ENCODE measurements at regions not wholly inside any gene's neighbourhood (a gene's known extent, or its start where the extent isn't known, plus 50 kb on each side); places are given as distances from the start of the nearest gene placed in this dataset.

- H3K27me3 ChIP-seq (replicated peaks; ENCODE audit: control insufficient read depth, insufficient read depth, low read length, poor library complexity, severe bottlenecking), result no peaks in the 10 kb centered on the region
- no peak overlapping the region for H3K27ac ChIP-seq (ENCODE audit: insufficient read depth, low read length, poor library complexity, severe bottlenecking)
- no peak overlapping the region for H3K4me3 ChIP-seq (ENCODE audit: insufficient read depth, low read depth, low read length, poor library complexity, severe bottlenecking)
- DNase-seq, result no peak
- no peaks in the 10 kb centered on the region for H3K36me3 ChIP-seq (ENCODE audit: control insufficient read depth, insufficient read depth, low read length)
- H3K4me1 ChIP-seq (ENCODE audit: control insufficient read depth, insufficient read depth, low read length, poor library complexity, severe bottlenecking), result no peaks in the 10 kb centered on the region
- H3K9me3 ChIP-seq (ENCODE audit: control insufficient read depth, low read length), result no peaks in the 10 kb centered on the region
Observed at GRCh38 chr11:25990406-25990805, 341.5 kb upstream of the ANO3 start.

GRCh38 chr11:25991476-25991875, 340.5 kb upstream of the ANO3 start:
- Histone ChIP-seq H3K36me3 (ENCODE audit: control insufficient read depth, insufficient read depth, low read length) (no peaks in the 10 kb centered on the region), H3K27ac (ENCODE audit: insufficient read depth, low read length, poor library complexity, severe bottlenecking) (no peak overlapping the region), H3K9me3 (ENCODE audit: control insufficient read depth, low read length) (no peaks in the 10 kb centered on the region), H3K27me3 (replicated peaks; ENCODE audit: control insufficient read depth, insufficient read depth, low read length, poor library complexity, severe bottlenecking) (no peaks in the 10 kb centered on the region), H3K4me1 (ENCODE audit: control insufficient read depth, insufficient read depth, low read length, poor library complexity, severe bottlenecking) (no peaks in the 10 kb centered on the region), H3K4me3 (ENCODE audit: insufficient read depth, low read depth, low read length, poor library complexity, severe bottlenecking) (no peak overlapping the region)
- no peak for DNase-seq

GRCh38 chr11:25992294-25992693, 339.6 kb upstream of the ANO3 start:
- Histone ChIP-seq H3K36me3 (ENCODE audit: control insufficient read depth, insufficient read depth, low read length) (no peaks in the 10 kb centered on the region), H3K4me1 (ENCODE audit: control insufficient read depth, insufficient read depth, low read length, poor library complexity, severe bottlenecking) (no peaks in the 10 kb centered on the region)
- DNase-seq, result no peak

GRCh38 chr11:25993016-25993415, 338.9 kb upstream of the ANO3 start:
- no peaks in the 10 kb centered on the region for H3K27me3 ChIP-seq (replicated peaks; ENCODE audit: control insufficient read depth, insufficient read depth, low read length, poor library complexity, severe bottlenecking)
- no peaks in the 10 kb centered on the region for H3K4me1 ChIP-seq (ENCODE audit: control insufficient read depth, insufficient read depth, low read length, poor library complexity, severe bottlenecking)
- H3K4me3 ChIP-seq (ENCODE audit: insufficient read depth, low read depth, low read length, poor library complexity, severe bottlenecking), result no peak overlapping the region
- H3K36me3 ChIP-seq (ENCODE audit: control insufficient read depth, insufficient read depth, low read length), result no peaks in the 10 kb centered on the region
- DNase-seq, result no peak
- H3K9me3 ChIP-seq (ENCODE audit: control insufficient read depth, low read length), result no peaks in the 10 kb centered on the region
- no peak overlapping the region for H3K27ac ChIP-seq (ENCODE audit: insufficient read depth, low read length, poor library complexity, severe bottlenecking)

More at GRCh38 chr11:25992294-25992693, 339.6 kb upstream of the ANO3 start:
- no peaks in the 10 kb centered on the region for H3K9me3 ChIP-seq (ENCODE audit: control insufficient read depth, low read length)
- H3K27ac ChIP-seq (ENCODE audit: insufficient read depth, low read length, poor library complexity, severe bottlenecking), result no peak overlapping the region
- no peaks in the 10 kb centered on the region for H3K27me3 ChIP-seq (replicated peaks; ENCODE audit: control insufficient read depth, insufficient read depth, low read length, poor library complexity, severe bottlenecking)
- no peak overlapping the region for H3K4me3 ChIP-seq (ENCODE audit: insufficient read depth, low read depth, low read length, poor library complexity, severe bottlenecking)

- no peaks in the 10 kb centered on the region for H3K27me3 ChIP-seq (replicated peaks; ENCODE audit: control insufficient read depth, insufficient read depth, low read length, poor library complexity, severe bottlenecking)
- no peak for DNase-seq
- H3K4me3 ChIP-seq (ENCODE audit: insufficient read depth, low read depth, low read length, poor library complexity, severe bottlenecking), result no peak overlapping the region
- no peaks in the 10 kb centered on the region for H3K9me3 ChIP-seq (ENCODE audit: control insufficient read depth, low read length)
- H3K4me1 ChIP-seq (ENCODE audit: control insufficient read depth, insufficient read depth, low read length, poor library complexity, severe bottlenecking), result no peaks in the 10 kb centered on the region
- no peaks in the 10 kb centered on the region for H3K36me3 ChIP-seq (ENCODE audit: control insufficient read depth, insufficient read depth, low read length)
- no peak overlapping the region for H3K27ac ChIP-seq (ENCODE audit: insufficient read depth, low read length, poor library complexity, severe bottlenecking)
Observed at GRCh38 chr11:26011474-26011873, 320.5 kb upstream of the ANO3 start.

- Histone ChIP-seq H3K9me3 (ENCODE audit: control insufficient read depth, low read length) (no peaks in the 10 kb centered on the region), H3K27me3 (replicated peaks; ENCODE audit: control insufficient read depth, insufficient read depth, low read length, poor library complexity, severe bottlenecking) (no peaks in the 10 kb centered on the region), H3K36me3 (ENCODE audit: control insufficient read depth, insufficient read depth, low read length) (no peaks in the 10 kb centered on the region), H3K27ac (ENCODE audit: insufficient read depth, low read length, poor library complexity, severe bottlenecking) (no peak overlapping the region), H3K4me1 (ENCODE audit: control insufficient read depth, insufficient read depth, low read length, poor library complexity, severe bottlenecking) (no peaks in the 10 kb centered on the region), H3K4me3 (ENCODE audit: insufficient read depth, low read depth, low read length, poor library complexity, severe bottlenecking) (no peak overlapping the region)
- no peak for DNase-seq
Observed at GRCh38 chr11:26014456-26015115, 317.3 kb upstream of the ANO3 start.

- H3K27ac ChIP-seq (ENCODE audit: insufficient read depth, low read length, poor library complexity, severe bottlenecking), result no peak overlapping the region
- DNase-seq, result no peak
- H3K36me3 ChIP-seq (ENCODE audit: control insufficient read depth, insufficient read depth, low read length), result no peaks in the 10 kb centered on the region
- no peaks in the 10 kb centered on the region for H3K4me1 ChIP-seq (ENCODE audit: control insufficient read depth, insufficient read depth, low read length, poor library complexity, severe bottlenecking)
- no peaks in the 10 kb centered on the region for H3K27me3 ChIP-seq (replicated peaks; ENCODE audit: control insufficient read depth, insufficient read depth, low read length, poor library complexity, severe bottlenecking)
- no peaks in the 10 kb centered on the region for H3K9me3 ChIP-seq (ENCODE audit: control insufficient read depth, low read length)
- H3K4me3 ChIP-seq (ENCODE audit: insufficient read depth, low read depth, low read length, poor library complexity, severe bottlenecking), result no peak overlapping the region
Observed at GRCh38 chr11:26017322-26017860, 314.5 kb upstream of the ANO3 start.

GRCh38 chr11:26017903-26018302, 314.0 kb upstream of the ANO3 start:
- no peaks in the 10 kb centered on the region for H3K9me3 ChIP-seq (ENCODE audit: control insufficient read depth, low read length)
- no peaks in the 10 kb centered on the region for H3K36me3 ChIP-seq (ENCODE audit: control insufficient read depth, insufficient read depth, low read length)
- H3K27me3 ChIP-seq (replicated peaks; ENCODE audit: control insufficient read depth, insufficient read depth, low read length, poor library complexity, severe bottlenecking), result no peaks in the 10 kb centered on the region
- H3K4me1 ChIP-seq (ENCODE audit: control insufficient read depth, insufficient read depth, low read length, poor library complexity, severe bottlenecking), result no peaks in the 10 kb centered on the region
- no peak overlapping the region for H3K4me3 ChIP-seq (ENCODE audit: insufficient read depth, low read depth, low read length, poor library complexity, severe bottlenecking)
- no peak overlapping the region for H3K27ac ChIP-seq (ENCODE audit: insufficient read depth, low read length, poor library complexity, severe bottlenecking)
- no peak for DNase-seq

- Histone ChIP-seq H3K27me3 (replicated peaks; ENCODE audit: control insufficient read depth, insufficient read depth, low read length, poor library complexity, severe bottlenecking) (no peaks in the 10 kb centered on the region), H3K27ac (ENCODE audit: insufficient read depth, low read length, poor library complexity, severe bottlenecking) (no peak overlapping the region), H3K4me3 (ENCODE audit: insufficient read depth, low read depth, low read length, poor library complexity, severe bottlenecking) (no peak overlapping the region), H3K36me3 (ENCODE audit: control insufficient read depth, insufficient read depth, low read length) (no peaks in the 10 kb centered on the region), H3K9me3 (ENCODE audit: control insufficient read depth, low read length) (no peaks in the 10 kb centered on the region), H3K4me1 (ENCODE audit: control insufficient read depth, insufficient read depth, low read length, poor library complexity, severe bottlenecking) (no peaks in the 10 kb centered on the region)
- DNase-seq, result no peak
Observed at GRCh38 chr11:26018336-26018735, 313.6 kb upstream of the ANO3 start.

GRCh38 chr11:26019386-26019785, 312.5 kb upstream of the ANO3 start:
- no peak for DNase-seq
- no peaks in the 10 kb centered on the region for H3K36me3 ChIP-seq (ENCODE audit: control insufficient read depth, insufficient read depth, low read length)
- H3K27me3 ChIP-seq (replicated peaks; ENCODE audit: control insufficient read depth, insufficient read depth, low read length, poor library complexity, severe bottlenecking), result no peaks in the 10 kb centered on the region
- H3K4me3 ChIP-seq (ENCODE audit: insufficient read depth, low read depth, low read length, poor library complexity, severe bottlenecking), result no peak overlapping the region
- no peaks in the 10 kb centered on the region for H3K4me1 ChIP-seq (ENCODE audit: control insufficient read depth, insufficient read depth, low read length, poor library complexity, severe bottlenecking)
- no peak overlapping the region for H3K27ac ChIP-seq (ENCODE audit: insufficient read depth, low read length, poor library complexity, severe bottlenecking)
- H3K9me3 ChIP-seq (ENCODE audit: control insufficient read depth, low read length), result no peaks in the 10 kb centered on the region

All from effector memory CD4-positive, alpha-beta T cell (primary cell).